DOHH2 (cell line): ENCODE measurements at regions not wholly inside any gene's neighbourhood (a gene's known extent, or its start where the extent isn't known, plus 50 kb on each side); places are given as distances from the start of the nearest gene placed in this dataset.

Source experiments
- CTCF ChIP-seq: fragments of 200-600 bp; sonication (generic); IDR thresholded peaks from one replicate; pipeline ENCODE4 v1.5.1; 2014; ENCODE audit warnings: antibody characterized with exemption, mild to moderate bottlenecking, low read depth, low read length; ENCODE audit not compliant: poor library complexity, severe bottlenecking
- EZH2phosphoT487 ChIP-seq: fragments of 200-600 bp; sonication (generic); IDR thresholded peaks from 2 replicates; pipeline ENCODE4 v1.6.1; 2017; ENCODE audit warnings: borderline replicate concordance, mild to moderate bottlenecking, antibody characterized with exemption, low read length, moderate library complexity, mixed read lengths

- TF ChIP-seq CTCF = no peak
- no peak for TF ChIP-seq EZH2phosphoT487
Observed at GRCh38 chr3:146368882-146369523, 100.4 kb downstream of the PLSCR2 start.
